Skeletal muscle cell (primary cell): ENCODE measurements at regions not wholly inside any gene's neighbourhood (a gene's known extent, or its start where the extent isn't known, plus 50 kb on each side); places are given as distances from the start of the nearest gene placed in this dataset.
A peak's percentile ranks its signal among the peaks of the same experiment; 100 is the strongest.
"Not testable (repeated sequence)": the region's sequence is repeated elsewhere in the genome, so short reads cannot be mapped to it uniquely, and the experiment has no call there.

Source experiments
- DNase-seq: peaks from one replicate; pipeline ENCODE4 v3.0.0-alpha.2; 2010; ENCODE audit warnings: low read depth
- H3K4me3 ChIP-seq: 2 replicates; pipeline ENCODE4 v1.5.1; 2011; ENCODE audit warnings: low read depth, mild to moderate bottlenecking, control low read depth, low read length, moderate library complexity

DNA sequence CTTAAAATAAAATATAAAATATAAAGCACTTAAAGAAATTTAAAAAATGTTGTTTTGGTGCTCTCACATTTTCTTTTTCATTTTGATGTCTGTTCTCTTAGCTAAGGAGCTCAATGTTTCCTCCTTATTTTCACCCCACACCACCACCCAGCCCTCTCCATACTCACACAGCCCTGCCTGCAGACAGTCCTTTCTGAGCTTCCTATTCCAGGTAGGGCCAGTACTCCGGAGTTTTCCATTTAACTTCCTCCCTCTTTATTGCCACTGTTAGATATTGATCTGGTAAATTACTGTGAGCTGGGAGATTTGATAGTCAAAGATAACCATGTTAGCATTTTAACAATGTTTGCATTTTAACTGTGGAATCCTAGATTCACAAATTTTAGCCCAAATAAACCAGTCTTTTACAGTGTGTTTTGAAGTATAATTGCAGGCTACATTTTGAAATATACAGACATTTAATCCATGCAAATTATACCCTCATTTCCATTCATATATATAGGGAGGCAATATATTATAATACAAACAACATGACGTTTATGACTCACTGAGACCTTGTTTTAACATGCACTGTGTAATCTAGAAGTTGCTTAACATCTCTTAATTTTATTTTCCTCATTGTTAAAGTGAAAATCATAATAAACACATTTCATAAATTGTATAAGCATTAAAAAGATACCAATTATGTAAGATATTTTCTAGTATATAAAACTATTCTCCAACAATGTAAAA, 927.1 kb downstream of the NR2F1-AS1 start:
- no peak for DNase-seq
- H3K4me3 ChIP-seq = no peak overlapping the region

DNA sequence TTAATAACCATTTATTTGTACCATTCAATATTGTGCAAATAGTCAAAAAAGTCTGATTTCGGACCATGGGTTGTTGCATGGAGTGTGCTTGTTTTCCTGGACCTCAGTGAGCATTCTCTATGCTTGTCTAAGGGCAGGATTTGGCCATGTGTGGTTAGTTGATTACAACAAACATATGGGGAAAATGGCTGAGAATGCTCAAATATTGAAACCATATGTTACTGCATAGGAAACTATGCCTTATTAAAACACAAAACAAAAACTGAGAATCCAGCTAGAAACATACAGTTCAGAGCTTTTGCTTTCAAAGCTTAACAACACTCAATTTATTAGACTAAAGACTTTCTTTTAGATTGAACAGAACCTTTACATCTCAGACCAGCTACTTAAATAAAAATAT, 928.3 kb downstream of the NR2F1-AS1 start:
- peak; percentile 13 for DNase-seq
- no peak overlapping the region for H3K4me3 ChIP-seq

DNA sequence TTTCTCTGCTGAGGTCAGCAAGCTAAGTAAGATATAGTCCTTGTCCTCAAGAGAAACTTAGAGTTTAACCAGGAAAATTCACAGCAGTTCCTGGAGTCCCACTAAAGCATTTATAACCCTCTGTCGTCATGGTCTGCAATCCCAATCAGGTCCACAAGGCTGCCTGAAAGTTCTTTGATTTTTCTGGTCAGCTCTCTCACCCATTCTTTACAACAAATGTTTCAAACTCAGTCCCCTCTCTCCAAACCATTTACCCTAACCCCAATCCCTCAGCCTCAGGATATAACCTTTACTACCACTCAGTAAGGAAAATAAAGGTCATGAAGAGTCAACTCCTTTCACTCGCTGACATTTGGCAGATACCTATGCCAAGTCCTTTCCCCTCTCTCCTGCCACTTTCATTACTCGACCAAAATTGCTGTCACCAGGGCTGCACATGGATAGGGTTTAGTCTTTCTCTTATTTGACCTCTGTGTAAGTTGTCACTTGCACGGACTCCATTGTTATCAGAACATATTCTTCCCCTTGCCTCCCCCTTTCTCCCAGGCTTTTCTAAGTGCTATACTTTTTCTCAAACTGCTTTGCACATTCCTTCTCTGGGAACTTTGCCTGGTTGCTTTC, 936.6 kb downstream of the NR2F1-AS1 start:
- no peak for DNase-seq
- H3K4me3 ChIP-seq = no peak overlapping the region

DNA sequence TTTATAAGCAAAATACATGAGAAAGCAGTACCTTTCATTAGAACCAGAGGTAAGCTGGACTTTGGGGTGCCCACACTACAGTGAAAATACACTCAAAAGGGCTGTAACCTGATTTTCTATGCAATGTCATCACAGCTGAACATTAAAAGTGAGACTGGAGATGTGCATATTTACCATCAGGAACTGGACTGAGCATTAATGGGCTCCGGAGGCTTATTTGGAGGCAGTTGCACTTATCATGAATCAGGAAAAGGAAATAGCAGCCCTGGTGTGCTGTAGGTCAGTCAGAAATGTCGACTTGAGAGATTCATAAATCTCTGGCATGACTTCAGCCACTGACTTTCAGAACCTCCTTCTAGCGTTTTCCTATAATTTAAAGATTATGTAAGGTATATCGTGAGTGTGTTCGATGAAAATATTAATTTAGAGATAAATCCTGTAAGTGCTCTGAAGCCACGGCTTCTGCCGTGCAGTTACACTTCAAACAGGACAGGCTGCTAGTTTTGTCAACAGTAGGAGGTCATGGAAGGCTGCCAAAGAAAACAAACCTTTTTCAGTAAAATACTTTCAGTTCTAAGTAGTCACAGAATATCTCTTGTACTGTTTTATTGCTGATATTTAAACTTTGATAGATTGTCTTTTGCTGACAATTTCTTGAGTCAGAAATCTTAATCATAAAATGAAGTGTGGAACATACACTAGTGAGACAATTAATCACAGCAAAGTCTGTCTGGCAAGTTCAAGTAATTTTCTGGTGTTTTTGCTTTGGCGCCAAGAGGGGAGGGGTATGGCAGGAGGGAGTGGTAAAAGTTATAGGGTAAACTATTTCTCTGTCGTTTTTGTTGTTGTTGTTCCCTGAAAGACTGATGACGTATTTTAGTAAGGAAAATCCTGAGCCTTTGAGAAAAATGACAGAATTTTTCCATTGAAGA, 939.7 kb downstream of the NR2F1-AS1 start:
- peak overlapping the region; percentile 31 for H3K4me3 ChIP-seq
- peak; percentile 66 for DNase-seq

DNA sequence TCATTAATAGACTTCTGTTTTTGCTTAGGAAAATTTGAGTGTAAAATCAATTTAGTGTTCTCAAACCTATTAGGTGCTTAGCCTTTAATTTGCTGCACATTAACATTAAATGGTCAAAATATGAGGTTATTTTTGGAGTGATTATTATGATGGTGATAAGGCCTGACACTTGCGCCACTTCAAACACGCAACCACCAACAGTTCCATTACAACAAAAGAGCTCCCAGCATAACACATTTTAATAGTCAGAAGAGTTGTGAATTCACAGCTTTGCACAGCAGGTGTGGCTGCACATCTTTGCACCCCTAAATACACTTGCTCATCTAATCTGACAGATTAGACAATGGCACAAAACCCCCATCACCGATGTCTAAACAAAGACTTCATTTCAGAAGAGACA, 940.7 kb downstream of the NR2F1-AS1 start:
- DNase-seq = no peak
- no peak overlapping the region for H3K4me3 ChIP-seq

DNA sequence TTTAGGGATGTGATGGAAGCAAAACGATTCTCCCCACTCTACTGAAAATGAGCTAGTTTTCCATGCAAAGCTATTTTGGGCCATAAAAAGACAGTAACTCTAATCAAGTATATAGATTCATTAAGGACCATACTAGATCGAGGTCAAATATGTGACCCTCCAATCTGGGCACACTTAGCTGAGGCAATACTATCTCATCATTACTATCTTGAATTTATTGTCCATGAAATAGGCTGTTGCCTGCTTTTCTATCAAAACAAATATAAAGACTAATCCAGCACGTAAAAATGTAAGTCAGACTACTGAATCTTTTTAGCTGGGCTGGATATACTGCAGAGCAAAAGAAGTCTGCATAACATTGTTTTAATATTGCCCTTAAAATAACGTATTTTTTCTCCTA, 943.1 kb downstream of the NR2F1-AS1 start:
- DNase-seq = no peak
- H3K4me3 ChIP-seq = no peak overlapping the region

DNA sequence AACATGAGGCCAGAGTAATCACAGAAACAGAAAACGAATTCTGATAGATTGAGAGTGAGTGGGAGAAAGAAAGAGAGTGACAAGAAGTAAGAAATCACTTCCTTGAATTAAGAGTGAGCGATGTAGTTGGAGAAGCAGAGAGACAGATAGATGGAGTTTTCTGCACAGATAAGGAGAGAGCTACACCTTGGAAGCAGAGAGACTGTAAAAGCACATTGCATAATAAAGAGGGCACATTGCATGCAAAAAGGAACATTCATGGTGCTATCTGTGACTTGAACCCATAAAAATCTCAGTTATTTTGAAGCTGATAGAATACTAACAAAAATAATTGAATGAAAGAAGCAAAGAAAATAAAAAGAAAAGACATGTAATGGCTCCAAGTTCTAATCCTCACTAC, 943.8 kb downstream of the NR2F1-AS1 start:
- no peak for DNase-seq
- no peak overlapping the region for H3K4me3 ChIP-seq

DNA sequence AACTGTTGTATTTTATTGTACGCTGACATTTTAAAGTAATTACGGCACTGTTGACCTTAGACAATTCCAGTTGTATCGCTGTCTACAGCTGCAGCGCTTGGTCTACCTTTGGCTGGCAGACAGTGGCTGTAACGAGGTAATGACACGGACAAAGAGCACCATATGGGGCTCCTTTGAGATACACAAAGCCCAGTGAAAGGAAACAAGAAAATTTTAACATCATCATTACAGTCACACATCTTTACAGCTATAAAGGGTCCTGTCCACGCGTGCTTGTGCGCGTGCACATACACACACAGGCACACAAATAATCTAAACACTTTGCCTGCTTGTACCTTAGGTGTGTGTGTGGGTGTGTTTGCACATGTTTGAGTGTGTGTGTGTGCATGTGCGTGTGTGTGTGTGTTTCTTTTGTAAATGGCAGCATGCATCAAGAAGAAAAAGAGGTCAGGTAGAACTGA, 946.0 kb downstream of the NR2F1-AS1 start:
- no peak overlapping the region for H3K4me3 ChIP-seq
- DNase-seq = no peak

DNA sequence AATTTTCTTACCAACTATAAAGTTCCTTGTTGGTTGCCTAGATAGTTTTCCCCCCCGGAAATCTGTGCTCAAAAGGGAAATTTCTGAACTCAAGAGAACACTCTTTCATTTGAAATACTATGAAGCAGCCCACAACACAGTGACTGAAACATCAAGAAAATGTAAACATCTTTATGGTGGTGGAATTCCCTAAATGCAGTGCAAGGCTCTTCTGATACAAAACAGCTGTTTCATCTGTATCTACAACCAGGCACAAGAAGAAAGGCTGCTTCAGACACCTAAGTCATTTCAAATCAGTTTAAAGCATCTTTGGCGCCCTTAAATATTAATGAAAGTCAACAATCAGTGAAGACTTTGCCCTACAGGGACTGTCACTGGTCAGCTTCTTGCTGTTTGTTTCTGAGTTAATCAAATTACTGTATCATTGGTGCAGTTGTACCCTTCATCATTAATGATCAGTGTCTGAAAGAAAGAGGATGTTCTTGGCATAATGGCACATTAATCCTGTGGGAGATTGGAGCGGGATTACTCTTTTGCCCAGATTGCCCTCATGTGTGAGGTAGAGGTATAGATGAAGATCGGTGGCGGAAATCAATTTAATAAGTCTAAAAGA, 947.0 kb downstream of the NR2F1-AS1 start:
- no peak for DNase-seq
- no peak overlapping the region for H3K4me3 ChIP-seq

DNA sequence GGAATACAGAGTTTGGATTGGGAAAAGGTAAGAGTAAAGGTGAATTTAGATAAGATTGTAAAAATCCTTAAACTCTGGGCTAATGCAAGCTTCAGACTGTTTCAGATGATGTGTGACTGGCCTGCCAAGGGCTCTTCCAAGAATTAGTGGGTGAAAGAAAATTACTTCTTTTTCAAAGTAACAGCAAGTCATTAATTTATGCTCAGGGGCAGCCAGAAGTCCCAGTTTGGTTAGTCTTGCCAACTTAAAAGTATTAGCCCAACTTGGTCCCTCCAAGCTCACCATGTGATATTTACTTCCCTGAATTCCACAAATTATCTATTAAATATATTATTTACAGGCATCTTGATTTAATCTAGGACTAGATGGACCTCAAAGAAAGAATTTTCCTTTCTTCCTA, 947.8 kb downstream of the NR2F1-AS1 start:
- H3K4me3 ChIP-seq = no peak overlapping the region
- no peak for DNase-seq

DNA sequence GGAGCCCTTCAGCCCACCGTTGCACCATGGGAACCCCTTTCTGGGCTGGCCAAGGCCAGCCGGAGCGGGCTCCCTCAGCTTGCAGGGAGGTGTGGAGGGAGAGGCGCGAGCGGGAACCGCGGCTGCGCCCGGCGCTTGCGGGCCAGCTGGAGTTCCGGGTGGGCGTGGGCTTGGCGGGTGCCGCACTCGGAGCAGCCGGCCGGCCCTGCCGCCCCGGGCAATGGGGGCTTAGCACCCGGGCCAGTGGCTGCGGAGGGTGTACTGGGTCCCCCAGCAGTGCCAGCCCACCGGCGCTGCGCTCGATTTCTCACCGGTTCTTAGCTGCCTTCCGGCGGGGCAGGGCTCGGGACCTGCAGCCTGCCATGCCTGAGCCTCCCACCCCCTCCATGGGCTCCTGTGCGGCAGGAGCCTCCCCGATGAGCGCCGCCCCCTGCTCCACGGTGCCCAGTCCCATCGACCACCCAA, 949.8 kb downstream of the NR2F1-AS1 start:
- H3K4me3 ChIP-seq, DNase-seq: not testable (repeated sequence)

DNA sequence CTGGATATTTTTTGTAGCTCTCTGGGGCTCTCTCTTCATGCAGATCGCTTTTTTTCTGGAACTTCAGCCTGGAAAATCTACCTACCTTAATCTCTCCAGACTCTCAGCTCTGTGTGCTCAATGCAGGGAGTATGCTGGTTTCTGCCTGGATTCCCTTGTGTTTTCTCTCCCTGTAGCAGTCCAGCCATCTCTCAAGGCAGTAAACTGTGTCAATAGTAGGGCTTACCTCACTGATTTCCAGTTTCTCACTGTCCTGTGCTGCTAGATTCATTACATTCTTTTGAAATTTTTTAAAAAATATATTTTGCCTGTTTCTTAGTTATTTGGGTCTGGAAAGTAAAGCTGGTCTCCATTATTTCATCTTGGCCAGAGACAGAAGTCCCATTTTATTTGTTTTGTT, 951.4 kb downstream of the NR2F1-AS1 start:
- no peak for DNase-seq
- H3K4me3 ChIP-seq = no peak overlapping the region

DNA sequence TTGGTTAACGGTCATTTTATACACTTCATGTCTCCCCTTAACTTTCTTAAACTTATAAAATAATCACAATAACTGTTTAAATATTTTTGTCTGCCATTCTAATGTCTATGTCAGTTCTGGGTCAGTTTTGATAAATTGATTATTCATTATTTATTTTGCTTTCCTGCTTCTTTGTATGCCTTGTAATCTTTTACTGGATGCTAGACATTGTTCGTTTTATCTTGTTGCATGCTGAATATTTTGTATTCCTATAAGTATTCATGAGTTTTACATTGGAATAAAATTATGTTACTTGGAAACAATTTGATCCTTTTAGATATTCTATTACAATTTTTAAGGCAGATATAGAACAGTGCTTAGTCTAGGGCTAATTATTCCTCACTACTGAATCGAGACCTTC, 952.0 kb downstream of the NR2F1-AS1 start:
- DNase-seq = no peak

DNA sequence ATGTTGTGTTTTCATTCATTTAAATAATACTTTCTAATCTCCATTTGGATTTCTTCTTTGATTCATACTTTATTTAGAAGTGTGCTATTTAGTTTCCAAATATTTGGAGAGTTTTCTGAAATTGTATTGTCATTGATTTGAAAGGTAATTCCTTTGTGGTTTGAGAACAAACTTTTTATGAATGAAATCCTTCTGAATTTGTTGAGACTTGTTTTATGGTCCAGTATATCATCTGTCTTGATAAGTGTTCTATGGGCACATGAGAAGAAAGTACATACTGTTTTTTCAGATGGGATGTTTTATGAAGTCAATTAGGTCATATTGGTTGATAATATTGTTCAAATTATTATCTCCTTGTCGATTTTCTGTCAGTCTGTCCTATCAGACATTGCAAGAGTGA, 953.8 kb downstream of the NR2F1-AS1 start:
- no peak overlapping the region for H3K4me3 ChIP-seq
- no peak for DNase-seq

More for the DNA sequence above, 952.0 kb downstream of the NR2F1-AS1 start:
- no peak overlapping the region for H3K4me3 ChIP-seq

DNA sequence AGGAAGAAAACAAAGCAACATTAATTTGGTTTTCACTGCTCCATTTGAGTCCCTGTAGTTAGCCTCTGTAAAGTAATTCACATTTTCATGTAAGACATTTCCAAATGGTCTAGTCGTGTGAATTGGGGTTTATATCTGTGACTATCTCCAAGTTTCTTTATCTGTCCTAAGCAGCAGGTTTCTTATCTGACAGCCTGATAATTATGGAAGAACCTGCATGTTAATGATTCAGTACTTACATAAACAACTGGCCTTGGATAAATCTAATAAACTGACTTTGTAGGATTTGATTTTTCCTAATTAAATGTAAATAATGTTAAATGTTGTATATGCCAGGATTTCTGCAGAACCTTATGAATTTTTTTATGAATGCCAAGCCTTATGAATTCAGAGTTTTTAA, 964.9 kb downstream of the NR2F1-AS1 start:
- no peak overlapping the region for H3K4me3 ChIP-seq
- DNase-seq = no peak

DNA sequence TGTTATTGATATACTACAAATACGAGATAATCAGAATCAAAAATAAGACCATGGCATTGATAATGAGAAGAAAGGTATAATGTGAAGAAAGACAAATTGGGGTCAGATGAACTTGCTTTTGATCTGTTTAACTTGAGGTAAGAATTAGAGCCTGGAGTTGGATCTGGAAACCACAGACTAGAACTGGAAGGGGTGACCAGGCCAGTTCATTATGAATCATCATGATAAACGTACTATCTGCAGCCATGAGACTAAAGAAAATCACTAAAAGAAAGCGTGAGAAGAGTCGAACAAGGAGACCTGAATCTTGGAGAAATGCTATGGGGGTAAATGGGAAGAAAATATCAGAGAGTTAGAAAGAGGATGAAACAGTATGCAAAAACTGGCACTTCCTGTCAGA, 967.5 kb downstream of the NR2F1-AS1 start:
- DNase-seq = peak; percentile 8
- no peak overlapping the region for H3K4me3 ChIP-seq

DNA sequence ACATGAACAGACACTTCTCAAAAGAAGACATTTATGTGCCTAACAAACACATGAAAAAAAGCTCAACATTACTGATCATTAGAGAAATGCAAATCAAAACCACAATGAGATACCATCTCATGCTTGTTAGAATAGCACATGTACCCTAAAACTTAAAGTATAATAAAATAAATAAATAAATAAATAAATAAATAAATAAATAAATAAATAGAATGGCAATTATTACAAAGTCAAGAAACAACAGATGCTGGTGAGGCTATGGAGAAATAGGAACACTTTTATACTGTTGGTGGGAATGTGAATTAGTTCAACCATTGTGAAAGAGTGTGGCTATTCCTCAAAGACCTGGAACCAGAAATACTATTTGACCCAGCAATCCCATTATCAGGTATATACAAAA, 970.6 kb downstream of the NR2F1-AS1 start:
- not testable (repeated sequence) for H3K4me3 ChIP-seq, DNase-seq

DNA sequence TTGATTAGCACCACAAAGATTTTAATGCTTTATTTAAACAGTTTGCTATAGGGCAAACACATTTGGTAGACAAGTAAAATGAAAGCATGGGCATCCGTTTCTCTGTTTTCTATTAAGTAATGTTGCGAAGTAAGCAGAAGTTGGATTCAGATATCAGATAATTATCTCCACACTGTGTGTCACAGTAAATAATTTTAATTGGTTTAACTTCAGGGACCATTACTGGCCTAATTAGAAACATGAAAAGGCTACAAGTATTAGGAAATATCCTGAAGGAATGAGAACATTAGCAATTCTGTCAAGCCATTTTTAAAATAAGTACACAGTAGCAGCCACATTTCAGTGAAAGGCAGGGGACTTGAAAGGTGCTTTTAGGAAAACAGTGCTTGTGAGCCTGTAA, 975.4 kb downstream of the NR2F1-AS1 start:
- no peak for DNase-seq
- no peak overlapping the region for H3K4me3 ChIP-seq

DNA sequence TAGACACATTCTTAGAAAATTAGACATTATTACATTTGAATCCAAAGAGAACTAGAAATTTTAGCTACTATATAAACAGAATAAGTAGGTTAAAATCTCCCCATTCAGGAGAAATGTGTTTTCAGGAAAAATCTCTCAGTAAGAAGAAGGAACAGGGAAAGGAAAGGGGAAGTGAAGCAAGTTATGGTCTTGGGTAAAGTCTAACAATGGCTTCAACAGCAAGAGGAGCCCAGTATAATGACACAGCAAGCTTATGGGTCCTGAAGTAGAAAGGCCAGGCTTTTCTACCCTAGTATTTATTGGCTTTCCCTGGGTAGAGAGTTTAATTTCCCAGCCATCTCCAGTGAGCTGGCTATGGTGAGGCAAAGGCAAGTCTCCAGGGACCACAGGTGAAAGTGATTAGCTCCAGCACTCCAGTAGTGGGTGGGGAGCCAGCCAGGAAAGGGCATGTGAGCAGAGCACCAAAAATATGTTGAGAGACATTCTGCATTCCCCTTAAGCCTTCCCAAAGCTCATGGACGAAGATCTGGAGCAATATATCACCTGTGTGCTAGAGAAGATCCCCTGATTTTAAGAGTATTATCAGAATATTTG, 981.7 kb downstream of the NR2F1-AS1 start:
- no peak overlapping the region for H3K4me3 ChIP-seq
- DNase-seq = no peak
